ENCODE measurements at regions not wholly inside any gene's neighbourhood (a gene's known extent, or its start where the extent isn't known, plus 50 kb on each side); places are given as distances from the start of the nearest gene placed in this dataset.
"Not testable (repeated sequence)": the region's sequence is repeated elsewhere in the genome, so short reads cannot be mapped to it uniquely, and the experiment has no call there.

- peaks cover 0 to 7% of the 10 kb centered on the region in 2 donors for H3K4me1 ChIP-seq (ENCODE audit: control insufficient read depth in 1 of 2, insufficient read depth in 2 of 2, low read length in 2 of 2)
- H3K27me3 ChIP-seq (ENCODE audit: low read depth, low read length): no peaks in the 10 kb centered on the region
- no peak overlapping the region for H3K27ac ChIP-seq (ENCODE audit: low read length)
- H3K9me3 ChIP-seq (ENCODE audit: control insufficient read depth in 1 of 2, low read length in 2 of 2): no peaks in the 10 kb centered on the region
- H3K4me3 ChIP-seq (ENCODE audit: low read depth in 1 of 2, low read length in 2 of 2): no peak overlapping the region
- no peaks in the 10 kb centered on the region for H3K36me3 ChIP-seq (ENCODE audit: control insufficient read depth in 1 of 2, insufficient read depth in 2 of 2, low read length in 2 of 2)
Measured at GRCh38 chr12:20142316-20142715, 226.0 kb upstream of the PDE3A start.

- no peaks in the 10 kb centered on the region for H3K9me3 ChIP-seq (ENCODE audit: control insufficient read depth in 1 of 2, low read length in 2 of 2)
- peaks cover 0 to 7% of the 10 kb centered on the region in 2 donors for H3K4me1 ChIP-seq (ENCODE audit: control insufficient read depth in 1 of 2, insufficient read depth in 2 of 2, low read length in 2 of 2)
- no peaks in the 10 kb centered on the region for H3K27me3 ChIP-seq (ENCODE audit: low read depth, low read length)
- no peaks in the 10 kb centered on the region for H3K36me3 ChIP-seq (ENCODE audit: control insufficient read depth in 1 of 2, insufficient read depth in 2 of 2, low read length in 2 of 2)
- no peak overlapping the region for H3K27ac ChIP-seq (ENCODE audit: low read length)
- H3K4me3 ChIP-seq (ENCODE audit: low read depth in 1 of 2, low read length in 2 of 2): no peak overlapping the region
Measured at GRCh38 chr12:20142956-20143355, 225.4 kb upstream of the PDE3A start.

DNA sequence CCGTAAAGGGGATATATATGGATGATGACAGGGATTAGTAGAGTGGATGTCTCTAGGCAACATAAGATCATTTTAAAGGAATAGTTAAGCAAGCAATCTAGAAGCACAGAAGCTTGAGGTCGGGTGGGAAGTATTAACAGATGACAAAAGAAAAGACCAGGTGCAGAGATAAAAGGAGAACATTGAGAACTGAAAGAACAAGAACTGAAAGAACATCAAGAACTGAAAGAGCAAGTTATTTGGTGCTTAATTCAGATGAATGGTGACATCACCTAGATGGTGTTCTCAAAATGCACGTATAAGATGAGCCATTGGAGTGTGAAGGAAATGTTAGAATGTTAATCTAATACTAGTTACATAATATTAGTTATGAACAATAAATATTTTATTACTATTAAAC, 224.0 kb upstream of the PDE3A start:
- H3K4me3 ChIP-seq (ENCODE audit: low read depth in 1 of 2, low read length in 2 of 2): no peak overlapping the region
- H3K27me3 ChIP-seq (ENCODE audit: low read depth, low read length): no peaks in the 10 kb centered on the region
- H3K9me3 ChIP-seq (ENCODE audit: control insufficient read depth in 1 of 2, low read length in 2 of 2): no peaks in the 10 kb centered on the region
- H3K4me1 ChIP-seq (ENCODE audit: control insufficient read depth in 1 of 2, insufficient read depth in 2 of 2, low read length in 2 of 2): peaks cover 0 to 7% of the 10 kb centered on the region in 2 donors
- H3K36me3 ChIP-seq (ENCODE audit: control insufficient read depth in 1 of 2, insufficient read depth in 2 of 2, low read length in 2 of 2): no peaks in the 10 kb centered on the region
- H3K27ac ChIP-seq (ENCODE audit: low read length): no peak overlapping the region

GRCh38 chr12:20148241-20148640, 220.1 kb upstream of the PDE3A start:
- H3K27me3 ChIP-seq (ENCODE audit: low read depth, low read length): no peaks in the 10 kb centered on the region
- H3K9me3 ChIP-seq (ENCODE audit: control insufficient read depth in 1 of 2, low read length in 2 of 2): no peaks in the 10 kb centered on the region
- no peaks in the 10 kb centered on the region for H3K4me1 ChIP-seq (ENCODE audit: control insufficient read depth in 1 of 2, insufficient read depth in 2 of 2, low read length in 2 of 2)
- no peak overlapping the region for H3K4me3 ChIP-seq (ENCODE audit: low read depth in 1 of 2, low read length in 2 of 2)
- H3K36me3 ChIP-seq (ENCODE audit: control insufficient read depth in 1 of 2, insufficient read depth in 2 of 2, low read length in 2 of 2): no peaks in the 10 kb centered on the region
- no peak overlapping the region for H3K27ac ChIP-seq (ENCODE audit: low read length)

DNA sequence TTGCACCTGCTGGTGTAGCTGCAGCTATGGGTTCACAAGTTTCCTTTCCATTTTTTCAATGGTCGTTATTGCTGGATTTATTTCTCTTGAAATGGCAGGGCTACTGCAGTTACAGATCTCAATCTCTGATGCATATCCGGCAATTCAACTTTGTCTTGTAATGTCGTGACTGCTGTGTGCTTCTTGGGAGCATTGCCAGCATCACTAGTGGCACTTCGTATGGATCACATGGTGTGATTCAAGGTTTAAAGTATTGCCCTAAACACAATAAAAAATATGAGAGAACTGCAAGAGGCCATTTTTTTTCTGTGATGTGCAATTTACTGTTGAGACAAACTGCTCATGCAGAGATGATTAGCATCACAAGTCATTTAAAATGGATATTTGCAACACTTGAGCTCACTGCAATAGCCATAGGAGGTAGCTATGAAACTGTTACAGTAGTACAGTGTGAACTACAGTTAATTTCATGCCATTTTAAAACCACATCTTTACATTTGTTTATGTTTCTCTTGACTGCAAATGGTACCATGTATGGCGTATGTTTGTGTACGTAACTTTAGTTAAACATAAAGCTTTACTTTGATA, 217.4 kb upstream of the PDE3A start:
- Histone ChIP-seq H3K4me3 (ENCODE audit: low read depth in 1 of 2, low read length in 2 of 2) (no peak overlapping the region), H3K9me3 (ENCODE audit: control insufficient read depth in 1 of 2, low read length in 2 of 2) (no peaks in the 10 kb centered on the region), H3K36me3 (ENCODE audit: control insufficient read depth in 1 of 2, insufficient read depth in 2 of 2, low read length in 2 of 2) (no peaks in the 10 kb centered on the region), H3K27ac (ENCODE audit: low read length) (no peak overlapping the region), H3K4me1 (ENCODE audit: control insufficient read depth in 1 of 2, insufficient read depth in 2 of 2, low read length in 2 of 2) (no peaks in the 10 kb centered on the region), H3K27me3 (ENCODE audit: low read depth, low read length) (no peaks in the 10 kb centered on the region)

DNA sequence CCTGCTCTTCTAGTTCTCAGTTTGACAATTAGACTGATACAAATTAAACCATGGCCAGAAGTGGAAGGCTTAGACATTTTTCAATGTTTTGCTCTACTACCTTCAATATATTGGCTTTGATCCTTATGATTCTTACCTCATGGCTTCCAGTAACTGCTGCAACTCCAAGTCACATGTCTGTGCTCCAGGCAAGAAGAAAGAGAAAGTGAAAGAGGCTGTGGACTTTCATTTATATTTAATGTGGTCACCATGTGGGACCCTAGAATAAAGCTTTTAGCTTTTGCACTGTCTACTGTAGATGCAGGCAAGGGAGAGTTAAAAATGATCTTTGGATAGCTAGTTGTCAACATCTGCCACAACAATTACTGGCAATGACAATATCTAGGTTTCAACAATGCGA, 214.3 kb upstream of the PDE3A start:
- no peaks in the 10 kb centered on the region for H3K36me3 ChIP-seq (ENCODE audit: control insufficient read depth in 1 of 2, insufficient read depth in 2 of 2, low read length in 2 of 2)
- no peak overlapping the region for H3K27ac ChIP-seq (ENCODE audit: low read length)
- H3K4me3 ChIP-seq (ENCODE audit: low read depth in 1 of 2, low read length in 2 of 2): no peak overlapping the region
- H3K27me3 ChIP-seq (ENCODE audit: low read depth, low read length): no peaks in the 10 kb centered on the region
- H3K4me1 ChIP-seq (ENCODE audit: control insufficient read depth in 1 of 2, insufficient read depth in 2 of 2, low read length in 2 of 2): no peaks in the 10 kb centered on the region
- peaks cover 0 to 3% of the 10 kb centered on the region in 2 donors for H3K9me3 ChIP-seq (ENCODE audit: control insufficient read depth in 1 of 2, low read length in 2 of 2)

DNA sequence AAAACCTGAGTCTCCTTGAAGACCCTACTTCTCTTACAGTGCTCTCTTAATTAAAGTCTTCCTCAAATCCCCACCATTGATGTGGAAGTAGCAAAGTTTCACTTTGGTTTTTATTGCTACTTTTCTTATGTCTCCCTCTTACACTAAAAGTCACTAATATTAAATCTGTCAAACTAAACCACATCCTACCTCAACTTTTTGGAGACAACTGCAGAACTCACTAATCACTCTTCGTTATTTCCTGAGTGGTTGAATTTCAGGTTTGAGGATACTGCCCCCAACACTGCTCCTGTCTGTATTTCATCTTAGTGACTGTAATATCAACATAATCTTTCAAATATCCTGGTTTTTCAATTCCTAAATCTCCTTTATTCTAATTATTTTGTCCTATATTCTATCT, 213.0 kb upstream of the PDE3A start:
- H3K36me3 ChIP-seq (ENCODE audit: control insufficient read depth in 1 of 2, insufficient read depth in 2 of 2, low read length in 2 of 2): no peaks in the 10 kb centered on the region
- H3K4me3 ChIP-seq (ENCODE audit: low read depth in 1 of 2, low read length in 2 of 2): no peak overlapping the region
- no peak overlapping the region for H3K27ac ChIP-seq (ENCODE audit: low read length)
- H3K4me1 ChIP-seq (ENCODE audit: control insufficient read depth in 1 of 2, insufficient read depth in 2 of 2, low read length in 2 of 2): no peaks in the 10 kb centered on the region
- peaks cover 0 to 3% of the 10 kb centered on the region in 2 donors for H3K9me3 ChIP-seq (ENCODE audit: control insufficient read depth in 1 of 2, low read length in 2 of 2)
- no peaks in the 10 kb centered on the region for H3K27me3 ChIP-seq (ENCODE audit: low read depth, low read length)

GRCh38 chr12:20160899-20161298, 207.4 kb upstream of the PDE3A start:
- H3K27me3 ChIP-seq (ENCODE audit: low read depth, low read length); H3K27ac ChIP-seq (ENCODE audit: low read length); H3K36me3 ChIP-seq (ENCODE audit: control insufficient read depth in 1 of 2, insufficient read depth in 2 of 2, low read length in 2 of 2); H3K4me3 ChIP-seq (ENCODE audit: low read depth in 1 of 2, low read length in 2 of 2); H3K9me3 ChIP-seq (ENCODE audit: control insufficient read depth in 1 of 2, low read length in 2 of 2); H3K4me1 ChIP-seq (ENCODE audit: control insufficient read depth in 1 of 2, insufficient read depth in 2 of 2, low read length in 2 of 2): not testable (repeated sequence)

DNA sequence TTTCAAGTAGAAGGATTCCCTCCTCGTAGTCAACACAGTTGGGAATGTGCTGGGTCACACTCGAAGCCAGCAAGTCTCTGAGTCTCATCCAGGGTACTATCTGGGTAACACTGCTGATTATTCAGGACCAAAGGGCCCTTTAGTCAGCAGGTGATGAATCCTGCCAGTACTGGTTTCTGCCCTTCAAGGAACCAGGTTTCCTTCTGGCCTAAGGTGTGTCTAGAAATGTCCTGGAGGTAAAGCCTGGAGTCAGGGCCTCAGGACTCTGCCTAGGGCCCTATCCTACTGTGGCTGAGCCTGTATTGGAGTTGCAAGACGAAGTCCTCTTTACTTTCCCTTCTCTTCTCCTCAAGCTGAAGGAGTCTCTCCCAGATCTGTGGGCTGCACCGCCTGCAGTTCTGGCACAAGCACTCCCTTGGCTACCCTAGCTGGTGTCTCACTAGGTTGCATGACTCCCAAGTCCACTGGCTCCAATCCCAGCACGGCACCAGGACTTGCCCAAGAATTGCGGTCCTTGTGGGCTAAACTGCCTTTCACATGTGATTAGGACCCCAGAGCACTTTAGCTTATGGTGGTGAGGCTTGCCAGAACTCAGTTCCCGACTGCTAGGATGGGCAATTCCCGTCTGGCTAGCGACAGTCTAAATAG, 193.7 kb upstream of the PDE3A start:
- Histone ChIP-seq H3K9me3 (ENCODE audit: control insufficient read depth in 1 of 2, low read length in 2 of 2) (no peaks in the 10 kb centered on the region), H3K27me3 (ENCODE audit: low read depth, low read length) (no peaks in the 10 kb centered on the region), H3K27ac (ENCODE audit: low read length) (no peak overlapping the region), H3K4me3 (ENCODE audit: low read depth in 1 of 2, low read length in 2 of 2) (no peak overlapping the region), H3K36me3 (ENCODE audit: control insufficient read depth in 1 of 2, insufficient read depth in 2 of 2, low read length in 2 of 2) (no peaks in the 10 kb centered on the region), H3K4me1 (ENCODE audit: control insufficient read depth in 1 of 2, insufficient read depth in 2 of 2, low read length in 2 of 2) (no peaks in the 10 kb centered on the region)

- H3K9me3 ChIP-seq (ENCODE audit: control insufficient read depth in 1 of 2, low read length in 2 of 2): no peaks in the 10 kb centered on the region
- no peak overlapping the region for H3K4me3 ChIP-seq (ENCODE audit: low read depth in 1 of 2, low read length in 2 of 2)
- H3K27ac ChIP-seq (ENCODE audit: low read length): no peak overlapping the region
- no peaks in the 10 kb centered on the region for H3K27me3 ChIP-seq (ENCODE audit: low read depth, low read length)
- no peaks in the 10 kb centered on the region for H3K4me1 ChIP-seq (ENCODE audit: control insufficient read depth in 1 of 2, insufficient read depth in 2 of 2, low read length in 2 of 2)
- H3K36me3 ChIP-seq (ENCODE audit: control insufficient read depth in 1 of 2, insufficient read depth in 2 of 2, low read length in 2 of 2): no peaks in the 10 kb centered on the region
Measured at GRCh38 chr12:20175704-20176388, 192.5 kb upstream of the PDE3A start.

- H3K9me3 ChIP-seq (ENCODE audit: control insufficient read depth in 1 of 2, low read length in 2 of 2): no peaks in the 10 kb centered on the region
- H3K4me1 ChIP-seq (ENCODE audit: control insufficient read depth in 1 of 2, insufficient read depth in 2 of 2, low read length in 2 of 2): no peaks in the 10 kb centered on the region
- no peaks in the 10 kb centered on the region for H3K27me3 ChIP-seq (ENCODE audit: low read depth, low read length)
- H3K36me3 ChIP-seq (ENCODE audit: control insufficient read depth in 1 of 2, insufficient read depth in 2 of 2, low read length in 2 of 2): no peaks in the 10 kb centered on the region
- H3K27ac ChIP-seq (ENCODE audit: low read length): no peak overlapping the region
- H3K4me3 ChIP-seq (ENCODE audit: low read depth in 1 of 2, low read length in 2 of 2): no peak overlapping the region
Measured at GRCh38 chr12:20181416-20182180, 186.7 kb upstream of the PDE3A start.

Measured in muscle layer of duodenum (tissue), 2 donors.